ENCODE measurements at regions not wholly inside any gene's neighbourhood (a gene's known extent, or its start where the extent isn't known, plus 50 kb on each side); places are given as distances from the start of the nearest gene placed in this dataset.

DNA sequence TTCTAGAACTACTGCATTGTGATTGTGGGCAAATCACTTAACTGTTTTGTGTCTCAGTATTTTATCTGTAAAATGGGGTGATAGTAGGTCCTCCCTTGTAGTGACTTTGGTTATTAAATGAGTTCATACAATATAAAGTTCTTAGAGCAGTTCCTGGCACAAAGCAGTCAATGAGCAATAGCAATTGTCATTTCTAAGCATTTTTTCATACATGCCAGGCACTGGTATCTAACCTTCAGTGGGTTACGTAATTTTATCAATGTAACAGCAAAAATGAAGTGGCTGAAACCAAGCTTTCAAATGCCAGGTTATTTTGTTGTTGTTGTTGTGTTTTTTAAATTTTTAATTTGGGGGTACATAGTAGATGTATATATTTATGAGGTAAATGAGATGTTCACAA is 401.9 kb downstream of the MEIS1 start:
- Mint-ChIP-seq H3K9me3 (ENCODE audit: low read depth) (peaks cover 7% of the 10 kb centered on the region), H3K4me3 (ENCODE audit: unreplicated experiment) (no peak overlapping the region), H3K27ac (ENCODE audit: unreplicated experiment) (no peak overlapping the region), H3K36me3 (ENCODE audit: low read depth) (no peaks in the 10 kb centered on the region), H3K4me1 (ENCODE audit: low read depth) (peaks cover 54% of the 10 kb centered on the region), H3K27me3 (ENCODE audit: low read depth) (no peaks in the 10 kb centered on the region)
- DNase-seq (ENCODE audit: low spot score): no peak
- TF ChIP-seq, protein P1, sequence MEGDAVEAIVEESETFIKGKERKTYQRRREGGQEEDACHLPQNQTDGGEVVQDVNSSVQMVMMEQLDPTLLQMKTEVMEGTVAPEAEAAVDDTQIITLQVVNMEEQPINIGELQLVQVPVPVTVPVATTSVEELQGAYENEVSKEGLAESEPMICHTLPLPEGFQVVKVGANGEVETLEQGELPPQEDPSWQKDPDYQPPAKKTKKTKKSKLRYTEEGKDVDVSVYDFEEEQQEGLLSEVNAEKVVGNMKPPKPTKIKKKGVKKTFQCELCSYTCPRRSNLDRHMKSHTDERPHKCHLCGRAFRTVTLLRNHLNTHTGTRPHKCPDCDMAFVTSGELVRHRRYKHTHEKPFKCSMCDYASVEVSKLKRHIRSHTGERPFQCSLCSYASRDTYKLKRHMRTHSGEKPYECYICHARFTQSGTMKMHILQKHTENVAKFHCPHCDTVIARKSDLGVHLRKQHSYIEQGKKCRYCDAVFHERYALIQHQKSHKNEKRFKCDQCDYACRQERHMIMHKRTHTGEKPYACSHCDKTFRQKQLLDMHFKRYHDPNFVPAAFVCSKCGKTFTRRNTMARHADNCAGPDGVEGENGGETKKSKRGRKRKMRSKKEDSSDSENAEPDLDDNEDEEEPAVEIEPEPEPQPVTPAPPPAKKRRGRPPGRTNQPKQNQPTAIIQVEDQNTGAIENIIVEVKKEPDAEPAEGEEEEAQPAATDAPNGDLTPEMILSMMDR (IDR thresholded peaks at IDR 0.05): no peak

DNA sequence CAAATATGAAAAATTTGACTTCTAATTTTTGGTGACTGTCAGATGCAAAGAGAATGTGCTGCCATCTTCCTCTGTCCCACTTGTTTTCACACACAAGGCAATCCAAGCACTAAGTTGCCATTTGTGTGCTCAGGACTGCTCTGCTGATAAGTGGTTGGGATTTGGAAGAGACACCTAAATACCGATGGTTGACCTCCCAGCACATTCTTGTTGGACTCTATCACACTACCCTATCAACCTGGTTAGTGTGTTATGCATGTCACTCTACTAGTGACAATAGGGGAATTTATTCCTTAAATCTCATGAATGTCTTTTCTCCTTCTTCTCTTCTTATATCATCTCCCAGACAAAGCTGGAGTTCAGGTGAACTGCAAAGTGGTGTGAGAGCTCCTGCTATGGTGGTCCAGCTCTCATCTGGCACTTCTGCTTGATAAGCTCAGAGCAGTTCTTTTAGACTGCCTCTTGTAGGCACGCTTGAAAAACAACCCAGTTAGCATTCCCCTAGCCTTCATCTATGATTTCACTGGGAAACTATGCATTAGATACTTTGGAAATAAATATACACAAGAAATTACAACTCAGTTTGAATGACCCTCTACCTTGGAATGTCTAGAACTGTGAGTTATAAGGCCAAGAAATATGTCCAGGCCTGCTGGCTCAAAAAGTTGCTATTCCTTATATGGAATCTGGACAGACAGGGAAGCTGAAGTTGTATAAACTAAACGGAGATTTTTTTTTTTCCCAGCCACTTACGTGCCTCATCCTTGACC is 404.8 kb downstream of the MEIS1 start:
- no peak for DNase-seq (ENCODE audit: low spot score)
- Mint-ChIP-seq H3K4me1 (ENCODE audit: low read depth) (peaks cover 33% of the 10 kb centered on the region), H3K27me3 (ENCODE audit: low read depth) (no peaks in the 10 kb centered on the region), H3K4me3 (ENCODE audit: unreplicated experiment) (no peak overlapping the region), H3K27ac (ENCODE audit: unreplicated experiment) (peak overlapping the region; percentile 98), H3K9me3 (ENCODE audit: low read depth) (peaks cover 7% of the 10 kb centered on the region), H3K36me3 (ENCODE audit: low read depth) (no peaks in the 10 kb centered on the region)
- TF ChIP-seq, protein P1 (IDR thresholded peaks at IDR 0.05): no peak

GRCh38 chr2:66840321-66841002 is 405.5 kb downstream of the MEIS1 start:
- H3K27me3 Mint-ChIP-seq (ENCODE audit: low read depth): no peaks in the 10 kb centered on the region
- H3K9me3 Mint-ChIP-seq (ENCODE audit: low read depth): peaks cover 7% of the 10 kb centered on the region
- no peak overlapping the region for H3K4me3 Mint-ChIP-seq (ENCODE audit: unreplicated experiment)
- peaks cover 38% of the 10 kb centered on the region for H3K4me1 Mint-ChIP-seq (ENCODE audit: low read depth)
- no peaks in the 10 kb centered on the region for H3K36me3 Mint-ChIP-seq (ENCODE audit: low read depth)
- H3K27ac Mint-ChIP-seq (ENCODE audit: unreplicated experiment): peak overlapping the region; percentile 98
- no peak for DNase-seq (ENCODE audit: low spot score)
- TF ChIP-seq, protein P1 (IDR thresholded peaks at IDR 0.05): no peak

DNA sequence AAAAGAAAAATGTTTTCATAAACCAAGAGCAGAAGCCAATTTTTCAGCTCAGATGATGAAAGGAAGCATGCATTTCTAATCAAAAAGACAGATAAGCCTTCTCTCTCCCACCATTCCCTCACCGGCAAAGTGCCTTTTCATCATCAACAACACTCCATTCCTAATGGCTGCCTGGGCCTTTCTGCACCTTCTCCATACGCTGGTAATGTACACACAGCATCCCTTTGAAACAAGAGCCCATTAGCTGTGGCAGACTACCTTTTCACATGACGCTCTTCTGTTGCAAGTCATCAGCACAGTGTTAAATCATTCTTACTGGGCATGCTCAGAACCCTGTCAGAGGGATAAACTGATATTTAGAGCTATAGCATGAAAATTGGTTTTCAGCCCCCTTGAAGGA is 408.9 kb downstream of the MEIS1 start:
- peaks cover 7% of the 10 kb centered on the region for H3K9me3 Mint-ChIP-seq (ENCODE audit: low read depth)
- TF ChIP-seq, protein P1 (IDR thresholded peaks at IDR 0.05): no peak
- H3K27me3 Mint-ChIP-seq (ENCODE audit: low read depth): no peaks in the 10 kb centered on the region
- no peak for DNase-seq (ENCODE audit: low spot score)
- no peak overlapping the region for H3K27ac Mint-ChIP-seq (ENCODE audit: unreplicated experiment)
- no peak overlapping the region for H3K4me3 Mint-ChIP-seq (ENCODE audit: unreplicated experiment)
- no peaks in the 10 kb centered on the region for H3K36me3 Mint-ChIP-seq (ENCODE audit: low read depth)
- H3K4me1 Mint-ChIP-seq (ENCODE audit: low read depth): peaks cover 33% of the 10 kb centered on the region

DNA sequence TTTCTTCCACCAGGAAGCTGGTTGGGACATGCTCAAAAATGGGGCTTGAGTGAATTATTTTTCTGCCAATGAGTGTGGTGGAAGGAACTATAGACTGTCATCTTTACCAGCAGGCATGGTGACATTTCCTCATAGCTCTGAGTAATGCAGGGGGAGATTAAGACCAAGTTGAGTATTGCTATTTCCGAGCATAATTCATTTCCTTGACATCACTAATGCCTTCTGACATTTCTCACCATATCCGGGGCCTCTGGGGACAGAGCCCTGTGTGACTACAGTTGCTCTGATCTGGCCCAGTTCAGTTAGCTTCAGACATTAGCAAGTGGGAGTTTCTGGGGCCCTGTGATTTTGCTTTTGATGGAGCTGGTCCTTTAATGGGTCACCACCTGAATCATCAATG is 410.4 kb downstream of the MEIS1 start:
- no peaks in the 10 kb centered on the region for H3K36me3 Mint-ChIP-seq (ENCODE audit: low read depth)
- H3K4me1 Mint-ChIP-seq (ENCODE audit: low read depth): peaks cover 18% of the 10 kb centered on the region
- peaks cover 5% of the 10 kb centered on the region for H3K9me3 Mint-ChIP-seq (ENCODE audit: low read depth)
- TF ChIP-seq, protein P1 (IDR thresholded peaks at IDR 0.05): no peak
- H3K4me3 Mint-ChIP-seq (ENCODE audit: unreplicated experiment): no peak overlapping the region
- H3K27me3 Mint-ChIP-seq (ENCODE audit: low read depth): no peaks in the 10 kb centered on the region
- DNase-seq (ENCODE audit: low spot score): no peak
- H3K27ac Mint-ChIP-seq (ENCODE audit: unreplicated experiment): no peak overlapping the region

All from chondrocyte (in vitro differentiated cells).